Spleen (tissue), 7 donors: ENCODE measurements at regions not wholly inside any gene's neighbourhood (a gene's known extent, or its start where the extent isn't known, plus 50 kb on each side); places are given as distances from the start of the nearest gene placed in this dataset.

Experiments used
- CTCF ChIP-seq, 11 experiments: fragments of 200-600 bp in 7 of 11; fragments of 450-650 bp in 4 of 11; sonication (generic) in 4 of 11; IDR thresholded peaks in 8 of 11; conservative IDR thresholded peaks in 3 of 11; 1 replicate in 7 of 11; 2 replicates in 4 of 11; pipeline versions ENCODE4 v1.4.0 to v1.8.0; 2016 to 2021; ENCODE audit warnings: antibody characterized with exemption in 11 of 11, inconsistent platforms in 4 of 11, mild to moderate bottlenecking in 1 of 11
- POLR2A ChIP-seq, 3 donors: fragments of 450-650 bp; IDR thresholded peaks; one replicate each; pipeline ENCODE4 v1.5.1; 2017; ENCODE audit warnings: antibody characterized with exemption in 3 of 3, mild to moderate bottlenecking in 1 of 3
- POLR2AphosphoS5 ChIP-seq, 3 donors: sonication (generic); formaldehyde crosslinking; IDR thresholded peaks; one replicate each; pipeline ENCODE4 v1.5.1; 2017; ENCODE audit warnings: antibody characterized with exemption in 3 of 3
- donor health status: DM: no; HTN: no; CAD: no; lungs with moderate emphysema.
- donor health status: DM: no; HTN: no; CAD: no.
- donor health status: DM: no; HTN: no; CAD: no.

DNA sequence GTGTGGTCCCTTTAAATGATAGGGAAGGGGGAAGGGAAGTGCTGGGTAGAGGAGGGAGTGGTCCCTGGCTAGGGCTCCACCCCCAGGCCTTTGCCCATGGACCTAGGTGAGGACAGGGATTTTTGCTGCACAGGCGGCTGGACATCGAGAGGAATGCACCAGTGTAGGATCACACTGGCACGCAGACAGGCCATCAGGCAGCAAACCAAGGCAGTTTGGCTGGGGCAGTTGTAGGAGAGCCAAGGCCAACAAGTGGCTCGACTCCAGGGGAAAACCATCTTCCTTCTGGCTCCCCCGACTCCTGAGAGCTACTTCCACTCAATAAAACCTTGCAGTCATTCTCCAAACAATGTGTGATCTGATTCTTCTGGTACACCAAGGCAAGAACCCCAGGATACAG lies 402.0 kb upstream of the LRRTM1 start:
- no peak for TF ChIP-seq CTCF (IDR thresholded peaks at IDR 0.05 in 8 of 11, conservative IDR thresholded peaks at IDR 0.05 in 3 of 11)
- no peak for TF ChIP-seq POLR2A (IDR thresholded peaks at IDR 0.05)
- TF ChIP-seq POLR2AphosphoS5 (IDR thresholded peaks at IDR 0.05) = no peak
